ENCODE measurements at regions not wholly inside any gene's neighbourhood (a gene's known extent, or its start where the extent isn't known, plus 50 kb on each side); places are given as distances from the start of the nearest gene placed in this dataset.
"Not testable (repeated sequence)": the region's sequence is repeated elsewhere in the genome, so short reads cannot be mapped to it uniquely, and the experiment has no call there.

- DNase-seq (no peak), ATAC-seq (no peak)
- intact Hi-C loops (cut with micrococcal nuclease), result no loop called here
Measured at GRCh38 chrX:131693359-131693758, 149.5 kb downstream of the OR13H1 start.

GRCh38 chrX:131696989-131697388 is 153.1 kb downstream of the OR13H1 start:
- intact Hi-C loops (cut with micrococcal nuclease); ATAC-seq; DNase-seq: not testable (repeated sequence)

- intact Hi-C loops (cut with micrococcal nuclease), result no loop called here
- no peak for DNase-seq
Measured at GRCh38 chrX:131703646-131704045, 159.8 kb downstream of the OR13H1 start.

GRCh38 chrX:131704136-131704695 is 160.3 kb downstream of the OR13H1 start:
- DNase-seq, result no peak
- intact Hi-C loops (cut with micrococcal nuclease), result no loop called here
- no peak for ATAC-seq

More at GRCh38 chrX:131703646-131704045, 159.8 kb downstream of the OR13H1 start:
- no peak for ATAC-seq

- no peak for DNase-seq
- intact Hi-C loops (cut with micrococcal nuclease), result no loop called here
- ATAC-seq, result no peak
Measured at GRCh38 chrX:131709553-131709952, 165.7 kb downstream of the OR13H1 start.

GRCh38 chrX:131711478-131711867 is 167.6 kb downstream of the OR13H1 start:
- no peak for ATAC-seq
- intact Hi-C loops (cut with micrococcal nuclease), result no loop called here

GRCh38 chrX:131723646-131724045 is 179.8 kb downstream of the OR13H1 start:
- ATAC-seq (no peak), DNase-seq (no peak)
- intact Hi-C loops (cut with micrococcal nuclease), result no loop called here

More at GRCh38 chrX:131711478-131711867, 167.6 kb downstream of the OR13H1 start:
- no peak for DNase-seq

GRCh38 chrX:131724292-131724691 is 180.4 kb downstream of the OR13H1 start:
- no peak for ATAC-seq
- intact Hi-C loops (cut with micrococcal nuclease), result no loop called here
- DNase-seq, result no peak

GRCh38 chrX:131725001-131725654 is 181.3 kb downstream of the OR13H1 start:
- intact Hi-C loops (cut with micrococcal nuclease), result no loop called here
- ATAC-seq (no peak), DNase-seq (no peak)

GRCh38 chrX:131727778-131728177 is 183.9 kb downstream of the OR13H1 start:
- intact Hi-C loops (cut with micrococcal nuclease), result no loop called here

GRCh38 chrX:131728295-131729145 is 184.6 kb downstream of the OR13H1 start:
- ATAC-seq (no peak), DNase-seq (no peak)
- intact Hi-C loops (cut with micrococcal nuclease), result no loop called here

More at GRCh38 chrX:131727778-131728177, 183.9 kb downstream of the OR13H1 start:
- no peak for ATAC-seq
- DNase-seq, result no peak

GRCh38 chrX:131729295-131729694 is 185.4 kb downstream of the OR13H1 start:
- intact Hi-C loops (cut with micrococcal nuclease), result no loop called here
- DNase-seq (no peak), ATAC-seq (no peak)

GRCh38 chrX:131734621-131735020 is 190.7 kb downstream of the OR13H1 start:
- no peak for ATAC-seq
- no peak for DNase-seq
- intact Hi-C loops (cut with micrococcal nuclease), result no loop called here

- intact Hi-C loops (cut with micrococcal nuclease), result no loop called here
- DNase-seq, result no peak
- no peak for ATAC-seq
Measured at GRCh38 chrX:131735127-131735526, 191.3 kb downstream of the OR13H1 start.

GRCh38 chrX:131739823-131740222 is 195.9 kb downstream of the OR13H1 start:
- ATAC-seq (no peak), DNase-seq (no peak)
- intact Hi-C loops (cut with micrococcal nuclease), result no loop called here

GRCh38 chrX:131741103-131741581 is 197.3 kb downstream of the OR13H1 start:
- ATAC-seq (no peak), DNase-seq (no peak)
- intact Hi-C loops (cut with micrococcal nuclease), result no loop called here

- intact Hi-C loops (cut with micrococcal nuclease), result no loop called here
- no peak for ATAC-seq
- DNase-seq, result no peak
Measured at GRCh38 chrX:131745942-131746489, 202.1 kb downstream of the OR13H1 start.

- no peak for ATAC-seq
- intact Hi-C loops (cut with micrococcal nuclease), result no loop called here
- no peak for DNase-seq
Measured at GRCh38 chrX:131746491-131746968, 202.7 kb downstream of the OR13H1 start.

- ATAC-seq (no peak), DNase-seq (no peak)
- intact Hi-C loops (cut with micrococcal nuclease), result no loop called here
Measured at GRCh38 chrX:131747173-131747572, 203.3 kb downstream of the OR13H1 start.

Measured in left ventricle myocardium superior (tissue), 1 donor.